H1 (cell line): ENCODE measurements at regions not wholly inside any gene's neighbourhood (a gene's known extent, or its start where the extent isn't known, plus 50 kb on each side); places are given as distances from the start of the nearest gene placed in this dataset.
A peak's percentile ranks its signal among the peaks of the same experiment; 100 is the strongest.

Source experiments
- CTCF ChIA-PET: fragments of 300-600 bp; sonication (Branson Sonifier 250); formaldehyde crosslinking; loops from one replicate; lab custom pipeline; 2021; ENCODE audit not compliant: partially characterized antibody; lab: Charles Lee
- POLR2A ChIA-PET: fragments of 300-600 bp; sonication (Branson Sonifier 250); formaldehyde crosslinking; loops from one replicate; lab custom pipeline; 2021; ENCODE audit warnings: inconsistent platforms; ENCODE audit not compliant: partially characterized antibody; lab: Charles Lee
- DNase-seq, 2 experiments: peaks; one replicate each; pipeline versions ENCODE4 v3.0.0 to v3.0.0-alpha.2; 2010 to 2022; ENCODE audit warnings: low spot score in 2 of 2, low read depth in 1 of 2, mixed read lengths in 1 of 2
- FAIRE-seq: peaks from 2 replicates; lab custom pipeline; 2011; peaks lifted over from hg19 to GRCh38; lab: Jason Lieb, UNC
- H2AFZ ChIP-seq: 2 replicates; pipeline ENCODE4 v1.8.1; 2012; ENCODE audit warnings: low read length, inconsistent platforms
- H2AK5ac ChIP-seq: 2 replicates; pipeline ENCODE4 v1.6.1; 2013; ENCODE audit warnings: low read depth, low read length
- H2BK120ac ChIP-seq: replicated peaks from 2 replicates; pipeline ENCODE3; 2013; ENCODE audit warnings: low read depth, low read length, inconsistent platforms
- H2BK12ac ChIP-seq: 2 replicates; pipeline ENCODE4 v1.6.1; 2013; ENCODE audit warnings: low read depth, low read length
- H2BK15ac ChIP-seq: 2 replicates; pipeline ENCODE4 v1.6.1; 2013; ENCODE audit warnings: low read length
- H2BK20ac ChIP-seq: 2 replicates; pipeline ENCODE4 v1.6.1; 2013; ENCODE audit warnings: low read length
- H2BK5ac ChIP-seq: 2 replicates; pipeline ENCODE4 v1.6.1; 2013; ENCODE audit warnings: low read depth, low read length
- H3K14ac ChIP-seq: 2 replicates; pipeline ENCODE4 v1.6.1; 2013; ENCODE audit warnings: inconsistent platforms; ENCODE audit not compliant: insufficient read length
- H3K18ac ChIP-seq: 2 replicates; pipeline ENCODE4 v1.6.1; 2013; ENCODE audit warnings: low read length; ENCODE audit errors: extremely low read depth
- H3K23ac ChIP-seq: 2 replicates; pipeline ENCODE4 v1.6.1; 2013; ENCODE audit warnings: inconsistent platforms; ENCODE audit not compliant: insufficient read length
- H3K23me2 ChIP-seq: 2 replicates; pipeline ENCODE4 v1.6.1; 2013; ENCODE audit warnings: low read depth, low read length
- H3K27ac ChIP-seq: 2 replicates; pipeline ENCODE4 v1.6.1; 2011; ENCODE audit warnings: low read depth, low read length, inconsistent platforms
- H3K27me3 ChIP-seq, 4 experiments: replicated peaks in 1 of 4; 1 replicate in 1 of 4; 2 replicates in 3 of 4; pipeline versions ENCODE4 v1.6.1 to v1.8.1; 2011 to 2013; ENCODE audit warnings: low read length in 3 of 4, mild to moderate bottlenecking in 3 of 4, inconsistent platforms in 2 of 4, mixed read lengths in 2 of 4, moderate library complexity in 1 of 4; ENCODE audit not compliant: control insufficient read depth in 3 of 4, insufficient read depth in 3 of 4; ENCODE audit errors: extremely low read depth in 1 of 4
- H3K36me3 ChIP-seq, 4 experiments: 2 replicates each; pipeline versions ENCODE4 v1.6.1 to v1.8.1; 2011 to 2013; ENCODE audit warnings: mild to moderate bottlenecking in 4 of 4, low read length in 3 of 4, moderate library complexity in 2 of 4, control low read depth in 1 of 4, inconsistent platforms in 1 of 4; ENCODE audit not compliant: insufficient read depth in 4 of 4, control insufficient read depth in 2 of 4
- H3K4ac ChIP-seq: replicated peaks from 2 replicates; pipeline ENCODE3; 2013; ENCODE audit warnings: low read length, low read depth, mixed read lengths, inconsistent platforms; ENCODE audit not compliant: insufficient read length
- H3K4me1 ChIP-seq, 4 experiments: replicated peaks in 1 of 4; 1 replicate in 1 of 4; 2 replicates in 3 of 4; pipeline versions ENCODE4 v1.6.1 to v1.8.1; 2011 to 2013; ENCODE audit warnings: low read length in 3 of 4, inconsistent platforms in 2 of 4, mixed read lengths in 1 of 4; ENCODE audit not compliant: insufficient read depth in 4 of 4, control insufficient read depth in 3 of 4
- H3K4me2 ChIP-seq, 2 experiments: 2 replicates each; pipeline versions ENCODE4 v1.6.1 to v1.8.1; 2011 to 2013; ENCODE audit warnings: low read depth in 2 of 2, low read length in 2 of 2, control low read depth in 1 of 2, inconsistent platforms in 1 of 2, mild to moderate bottlenecking in 1 of 2; ENCODE audit not compliant: insufficient read depth in 1 of 2
- H3K4me3 ChIP-seq, 4 experiments: fragments of 200-600, 300-600 bp in 1 of 4; sonication (generic), shearing (Covaris generic), sonication (Bioruptor Twin) in 1 of 4; 2 replicates each; pipeline versions ENCODE4 v1.5.1 to v1.8.1; 2011 to 2016; ENCODE audit warnings: low read length in 4 of 4, low read depth in 3 of 4, control low read depth in 2 of 4, inconsistent platforms in 2 of 4, mild to moderate bottlenecking in 2 of 4, mixed read lengths in 1 of 4, moderate library complexity in 1 of 4; ENCODE audit not compliant: insufficient read depth in 2 of 4; ENCODE audit errors: extremely low read depth in 1 of 4
- H3K56ac ChIP-seq: replicated peaks from 2 replicates; pipeline ENCODE3; 2013; ENCODE audit warnings: low read depth, mild to moderate bottlenecking, mixed read lengths, low read length, inconsistent platforms; ENCODE audit not compliant: insufficient read length
- H3K79me1 ChIP-seq: 2 replicates; pipeline ENCODE4 v1.6.1; 2013; ENCODE audit warnings: low read depth, low read length, control low read depth
- H3K79me2 ChIP-seq, 2 experiments: 2 replicates each; pipeline versions ENCODE4 v1.6.1 to v1.8.1; 2012 to 2013; ENCODE audit warnings: low read length in 2 of 2, mild to moderate bottlenecking in 2 of 2, inconsistent platforms in 1 of 2; ENCODE audit not compliant: insufficient read depth in 2 of 2, control insufficient read depth in 1 of 2
- H3K9ac ChIP-seq, 4 experiments: replicated peaks in 1 of 4; 1 replicate in 1 of 4; 2 replicates in 3 of 4; pipeline versions ENCODE4 v1.6.1 to v1.8.1; 2011 to 2013; ENCODE audit warnings: low read depth in 3 of 4, low read length in 3 of 4, control low read depth in 2 of 4, mild to moderate bottlenecking in 2 of 4, moderate library complexity in 2 of 4, inconsistent platforms in 1 of 4; ENCODE audit errors: extremely low read depth in 1 of 4
- H3K9me3 ChIP-seq, 2 experiments: 2 replicates each; pipeline versions ENCODE4 v1.6.1 to v1.8.1; 2012 to 2013; ENCODE audit warnings: mild to moderate bottlenecking in 2 of 2, moderate library complexity in 2 of 2, control low read depth in 1 of 2, inconsistent platforms in 1 of 2, low read depth in 1 of 2, low read length in 1 of 2, mixed read lengths in 1 of 2; ENCODE audit not compliant: insufficient read depth in 2 of 2
- H4K20me1 ChIP-seq, 2 experiments: replicated peaks in 1 of 2; 2 replicates each; pipeline versions ENCODE3 to v1.8.1; 2011 to 2013; ENCODE audit warnings: inconsistent platforms in 2 of 2, low read length in 2 of 2, mild to moderate bottlenecking in 1 of 2; ENCODE audit not compliant: insufficient read depth in 2 of 2, control insufficient read depth in 1 of 2
- H4K5ac ChIP-seq: 2 replicates; pipeline ENCODE4 v1.6.1; 2013; ENCODE audit warnings: low read length, low read depth, mixed read lengths, inconsistent platforms; ENCODE audit not compliant: insufficient read length
- H4K8ac ChIP-seq: 2 replicates; pipeline ENCODE4 v1.8.0; 2013; ENCODE audit warnings: mild to moderate bottlenecking, moderate library complexity, low read length, inconsistent platforms; ENCODE audit not compliant: insufficient read depth; ENCODE audit errors: extremely low read depth
- H4K91ac ChIP-seq: replicated peaks from 2 replicates; pipeline ENCODE3; 2013; ENCODE audit warnings: low read length, mixed read lengths, inconsistent platforms; ENCODE audit not compliant: insufficient read length
- CREB1 ChIP-seq: IDR thresholded peaks from 2 replicates; pipeline ENCODE4 v1.6.1; 2012; ENCODE audit warnings: inconsistent platforms
- HDAC6 ChIP-seq: IDR thresholded peaks from one replicate; pipeline ENCODE4 v1.7.1; 2012; ENCODE audit warnings: low read depth, mild to moderate bottlenecking, inconsistent platforms, low read length, moderate library complexity
- JUND ChIP-seq: IDR thresholded peaks from 2 replicates; pipeline ENCODE4 v1.6.1; 2011; ENCODE audit warnings: mild to moderate bottlenecking, improper control_type of control experiment, low read length
- WGBS, 2 experiments: shearing (Covaris generic) in 1 of 2; methylation state at CpG; one replicate each; pipeline versions ENCODE4 v1.1.6 to v1.1.7; 2013 to 2015; ENCODE audit warnings: low lambda C conversion rate in 2 of 2, mixed read lengths in 2 of 2, inconsistent platforms in 1 of 2, low coverage in 1 of 2, missing lambda C conversion rate in 1 of 2; ENCODE audit not compliant: insufficient replicate concordance in 2 of 2, insufficient coverage in 1 of 2, insufficient read length in 1 of 2; ENCODE audit errors: extremely low coverage in 1 of 2, missing lambda C conversion rate in 1 of 2; 5-methylcytosine and 5-hydroxymethylcytosine counted together

GRCh38 chr14:44316647-44317440, 190.2 kb downstream of the FSCB start:
- H3K79me1 ChIP-seq, result no peaks in the 10 kb centered on the region
- no peak overlapping the region for H3K4me3 ChIP-seq
- H3K18ac ChIP-seq, result no peak overlapping the region
- H4K5ac ChIP-seq, result no peak overlapping the region
- H3K79me2 ChIP-seq, result no peaks in the 10 kb centered on the region
- WGBS, 2 experiments, result 95% methylated on average over 6 of the region's 7 CpGs; no CpG with 5 or more reads in 1 of the 2 experiments
- H2BK120ac ChIP-seq, result no peak overlapping the region
- H3K9ac ChIP-seq, result no peak overlapping the region
- no peaks in the 10 kb centered on the region for H4K20me1 ChIP-seq
- no peaks in the 10 kb centered on the region for H3K4me1 ChIP-seq
- FAIRE-seq (no peak), DNase-seq (no peak)
- peak; percentile 15; the same call in 1 of the 2 replicates for TF ChIP-seq JUND
- TF ChIP-seq CREB1, result no peak
- TF ChIP-seq HDAC6, result no peak
- no peak overlapping the region for H2BK15ac ChIP-seq
- ChIA-PET POLR2A (no interaction called here), CTCF (no interaction called here)
- no peak overlapping the region for H3K4ac ChIP-seq
- H3K14ac ChIP-seq, result no peak overlapping the region
- no peak overlapping the region for H3K23ac ChIP-seq
- no peak overlapping the region for H4K8ac ChIP-seq
- no peak overlapping the region for H2AFZ ChIP-seq
- H3K9me3 ChIP-seq, result no peaks in the 10 kb centered on the region
- no peak overlapping the region for H2BK12ac ChIP-seq
- no peak overlapping the region for H4K91ac ChIP-seq
- no peaks in the 10 kb centered on the region for H3K23me2 ChIP-seq
- no peaks in the 10 kb centered on the region for H3K27me3 ChIP-seq
- H3K27ac ChIP-seq, result no peak overlapping the region
- no peak overlapping the region for H2AK5ac ChIP-seq
- no peak overlapping the region for H3K56ac ChIP-seq
- no peak overlapping the region for H3K4me2 ChIP-seq
- H2BK20ac ChIP-seq, result no peak overlapping the region
- no peaks in the 10 kb centered on the region for H3K36me3 ChIP-seq
- H2BK5ac ChIP-seq, result no peak overlapping the region
